HG03039 (cell line): ENCODE measurements at regions not wholly inside any gene's neighbourhood (a gene's known extent, or its start where the extent isn't known, plus 50 kb on each side); places are given as distances from the start of the nearest gene placed in this dataset.

Source experiments
- ATAC-seq: cut with Tn5 transposase; IDR thresholded peaks from one replicate; pipeline ENCODE4 v1.9.1; 2021; ENCODE audit warnings: mild to moderate bottlenecking, moderate library complexity; ENCODE audit not compliant: unreplicated experiment

- ATAC-seq, result peak; percentile 61
Observed at GRCh38 chr5:88666761-88667495, 216.1 kb downstream of the MEF2C start.

- no peak for ATAC-seq
Observed at GRCh38 chr5:88665750-88666215, 217.2 kb downstream of the MEF2C start.

GRCh38 chr5:88664645-88665044, 218.3 kb downstream of the MEF2C start:
- no peak for ATAC-seq

GRCh38 chr5:88663793-88664216, 219.2 kb downstream of the MEF2C start:
- ATAC-seq, result no peak

GRCh38 chr5:88662846-88663245, 220.1 kb downstream of the MEF2C start:
- no peak for ATAC-seq

GRCh38 chr5:88661806-88662207, 221.2 kb downstream of the MEF2C start:
- no peak for ATAC-seq

- peak; percentile 74 for ATAC-seq
Observed at GRCh38 chr5:88660947-88661805, 221.8 kb downstream of the MEF2C start.

GRCh38 chr5:88660264-88660946, 222.6 kb downstream of the MEF2C start:
- peak; percentile 17 for ATAC-seq

- peak; percentile 43 for ATAC-seq
Observed at GRCh38 chr5:88659529-88660263, 223.3 kb downstream of the MEF2C start.

GRCh38 chr5:88658886-88659285, 224.1 kb downstream of the MEF2C start:
- no peak for ATAC-seq

GRCh38 chr5:88657906-88658775, 224.8 kb downstream of the MEF2C start:
- ATAC-seq, result no peak

GRCh38 chr5:88657136-88657535, 225.8 kb downstream of the MEF2C start:
- ATAC-seq, result no peak

GRCh38 chr5:88656221-88656950, 226.6 kb downstream of the MEF2C start:
- no peak for ATAC-seq

GRCh38 chr5:88653471-88653870, 229.5 kb downstream of the MEF2C start:
- no peak for ATAC-seq

- ATAC-seq, result no peak
Observed at GRCh38 chr5:88647901-88648300, 235.1 kb downstream of the MEF2C start.

- ATAC-seq, result no peak
Observed at GRCh38 chr5:88646866-88647265, 236.1 kb downstream of the MEF2C start.

- ATAC-seq, result no peak
Observed at GRCh38 chr5:88644676-88645075, 238.3 kb downstream of the MEF2C start.

GRCh38 chr5:88643315-88643714, 239.7 kb downstream of the MEF2C start:
- no peak for ATAC-seq

GRCh38 chr5:88634014-88634413, 249.0 kb downstream of the MEF2C start:
- no peak for ATAC-seq
